Liver (tissue), 3 donors: ENCODE measurements at regions not wholly inside any gene's neighbourhood (a gene's known extent, or its start where the extent isn't known, plus 50 kb on each side); places are given as distances from the start of the nearest gene placed in this dataset.

ENCODE experiments used
- CTCF ChIP-seq: fragments of 150-350 bp; IDR thresholded peaks from 2 replicates; pipeline ENCODE4 v1.5.1; 2017; ENCODE audit warnings: improper control_type of control experiment, low read depth, low read length; ENCODE audit not compliant: missing input control
- GABPA ChIP-seq, 2 donors: IDR thresholded peaks in 1 of 2; conservative IDR thresholded peaks in 1 of 2; 2 replicates each; pipeline ENCODE4 v1.6.1; 2016; ENCODE audit warnings: antibody characterized with exemption in 2 of 2, mild to moderate bottlenecking in 1 of 2, moderate library complexity in 1 of 2
- JUND ChIP-seq, 2 donors: IDR thresholded peaks; 2 replicates each; pipeline ENCODE4 v1.6.1; 2016; ENCODE audit warnings: antibody characterized with exemption in 2 of 2
- MAX ChIP-seq: IDR thresholded peaks from 2 replicates; pipeline ENCODE4 v1.6.1; 2016; ENCODE audit warnings: antibody characterized with exemption
- RAD21 ChIP-seq, 2 donors: IDR thresholded peaks; 2 replicates each; pipeline ENCODE4 v1.6.1; 2016; ENCODE audit warnings: antibody characterized with exemption in 2 of 2, mild to moderate bottlenecking in 2 of 2
- SP1 ChIP-seq: IDR thresholded peaks from 2 replicates; pipeline ENCODE4 v1.6.1; 2018; ENCODE audit warnings: antibody characterized with exemption, mild to moderate bottlenecking
- donor health status: healthy.
- donor health status: healthy.

GRCh38 chr18:45137087-45137419 is 456.4 kb downstream of the SETBP1 start:
- TF ChIP-seq CTCF (no peak), GABPA (IDR thresholded peaks at IDR 0.05 in 1 of 2, conservative IDR thresholded peaks at IDR 0.05 in 1 of 2) (no peak), MAX (no peak), SP1 (no peak), RAD21 (IDR thresholded peaks at IDR 0.05) (no peak), JUND (IDR thresholded peaks at IDR 0.05) (no peak)
